HepG2 (cell line): ENCODE measurements at regions not wholly inside any gene's neighbourhood (a gene's known extent, or its start where the extent isn't known, plus 50 kb on each side); places are given as distances from the start of the nearest gene placed in this dataset.
"Not testable (repeated sequence)": the region's sequence is repeated elsewhere in the genome, so short reads cannot be mapped to it uniquely, and the experiment has no call there.

ENCODE experiments used
- ATAC-seq: fragments of 200-7000 bp; cut with Tn5 transposase; 3 replicates; pipeline ENCODE4 v1.9.1; 2020; ENCODE audit warnings: mild to moderate bottlenecking, moderate library complexity
- BruUV-seq: library from RNA; stranded (reverse); fragments of 400-500 nt; replicated peaks from 2 replicates; lab custom pipeline; 2021; lab: Mats Ljungman, UMichigan
- CTCF ChIA-PET: fragments of 300-600 bp; formaldehyde crosslinking; extraction: SDS; loops from one replicate; lab custom pipeline; 2021; ENCODE audit warnings: low total read pairs, inconsistent platforms, low intra/inter-chr PET ratio; lab: Yijun Ruan, JAX
- POLR2A ChIA-PET: fragments of 350-600 bp; sonication (Branson Sonifier 250); formaldehyde crosslinking; loops from one replicate; lab custom pipeline; 2020; ENCODE audit warnings: antibody characterized with exemption, inconsistent platforms; lab: Yijun Ruan, JAX
- DNase-seq: peaks from one replicate; pipeline ENCODE4 v3.0.0-alpha.2; 2015; ENCODE audit warnings: low spot score
- FAIRE-seq: peaks from 3 replicates; lab custom pipeline; 2011; peaks lifted over from hg19 to GRCh38; lab: Jason Lieb, UNC
- H2AFZ ChIP-seq: one replicate; pipeline ENCODE4 v1.6.1; 2011; ENCODE audit warnings: low read length, inconsistent platforms
- H3K27ac ChIP-seq: fragments of 300-600 bp; 3 replicates; pipeline ENCODE4 v1.8.0; 2011; ENCODE audit warnings: mixed run types, mild to moderate bottlenecking, mixed read lengths, low read length, inconsistent platforms; ENCODE audit not compliant: insufficient read depth; ENCODE audit errors: extremely low read length
- H3K27me3 ChIP-seq, 2 experiments: fragments of 200-600 bp in 1 of 2; 2 replicates in 1 of 2; 3 replicates in 1 of 2; pipeline versions ENCODE4 v1.6.0 to v1.8.0; 2011; ENCODE audit warnings: low read length in 2 of 2, mild to moderate bottlenecking in 2 of 2, moderate library complexity in 2 of 2, inconsistent platforms in 1 of 2; ENCODE audit not compliant: insufficient read depth in 2 of 2, control insufficient read depth in 1 of 2
- H3K36me3 ChIP-seq, 2 experiments: fragments of 200-600 bp in 1 of 2; replicated peaks in 1 of 2; 2 replicates in 1 of 2; 3 replicates in 1 of 2; pipeline versions ENCODE4 v1.5.1 to v1.8.0; 2011; ENCODE audit warnings: low read length in 2 of 2, inconsistent platforms in 1 of 2; ENCODE audit not compliant: insufficient read depth in 2 of 2, control insufficient read depth in 1 of 2
- H3K4me1 ChIP-seq: 2 replicates; pipeline ENCODE4 v1.5.1; 2012; ENCODE audit warnings: low read length, inconsistent platforms; ENCODE audit not compliant: insufficient read depth
- H3K4me2 ChIP-seq: 2 replicates; pipeline ENCODE4 v1.6.0; 2011; ENCODE audit warnings: low read depth, low read length, inconsistent platforms
- H3K4me3 ChIP-seq, 3 experiments: fragments of 200-600 bp in 1 of 3; sonication (generic), shearing (Covaris generic) in 1 of 3; replicated peaks in 1 of 3; 2 replicates each; pipeline ENCODE4 v1.5.1; 2011 to 2016; ENCODE audit warnings: low read length in 3 of 3, inconsistent platforms in 2 of 3, low read depth in 2 of 3, mild to moderate bottlenecking in 2 of 3, control low read depth in 1 of 3, mixed read lengths in 1 of 3; ENCODE audit not compliant: insufficient read depth in 1 of 3
- H3K79me2 ChIP-seq: one replicate; pipeline ENCODE4 v1.6.1; 2011; ENCODE audit warnings: low read length, inconsistent platforms; ENCODE audit not compliant: insufficient read depth
- H3K9ac ChIP-seq: 2 replicates; pipeline ENCODE4 v1.6.0; 2011; ENCODE audit warnings: mild to moderate bottlenecking, low read depth, low read length, inconsistent platforms; ENCODE audit not compliant: insufficient read depth
- H3K9me3 ChIP-seq: 2 replicates; pipeline ENCODE4 v1.5.1; 2012; ENCODE audit warnings: mild to moderate bottlenecking, low read length
- H4K20me1 ChIP-seq: 2 replicates; pipeline ENCODE4 v1.6.0; 2011; ENCODE audit warnings: inconsistent platforms, mild to moderate bottlenecking, low read length, moderate library complexity; ENCODE audit not compliant: insufficient read depth
- MAFF ChIP-seq: IDR thresholded peaks from 2 replicates; pipeline ENCODE4 v1.6.1; 2011; ENCODE audit warnings: low read depth, low read length, improper control_type of control experiment
- MAFK ChIP-seq, 2 experiments: IDR thresholded peaks in 1 of 2; conservative IDR thresholded peaks in 1 of 2; 2 replicates each; pipeline ENCODE4 v1.6.1; 2011; ENCODE audit warnings: improper control_type of control experiment in 2 of 2, low read length in 2 of 2
- PRPF4 ChIP-seq: fragments of 200-400 bp; formaldehyde crosslinking; IDR thresholded peaks from 2 replicates; pipeline ENCODE4 v1.6.1; 2016; ENCODE audit warnings: low read length, low read depth; ENCODE audit not compliant: poor library complexity, severe bottlenecking
- WGBS: methylation state at CpG from one replicate; pipeline ENCODE4 v1.1.6; 2017; ENCODE audit warnings: low lambda C conversion rate; 5-methylcytosine and 5-hydroxymethylcytosine counted together
- in situ Hi-C: cut with HindIII; loops from 2 replicates; pipeline ENCODE4 v1.10.0; 2017; ENCODE audit warnings: low pct_unique_long_range_greater_than_20kb; ENCODE audit not compliant: extremely low pct_ligation_motif_present
- intact Hi-C: fragments of 100-400 bp; cut with micrococcal nuclease; formaldehyde crosslinking; loops from one replicate; pipeline ENCODE4 v1.10.0; 2022; ENCODE audit not compliant: unreplicated experiment

GRCh38 chr13:24563087-24563486, 50.5 kb upstream of the PARP4 start:
- H3K9ac ChIP-seq, result no peak overlapping the region
- no peak for DNase-seq
- no peaks in the 10 kb centered on the region for H3K4me1 ChIP-seq
- ATAC-seq, result no peak
- no peak overlapping the region for H3K4me2 ChIP-seq
- POLR2A ChIA-PET, result no interaction called here
- in situ Hi-C loops (no loop called here), intact Hi-C loops (no loop called here)
- no peaks in the 10 kb centered on the region for H3K79me2 ChIP-seq
- peaks cover 0 to 6% of the 10 kb centered on the region in 2 experiments; a peak in 1 of 5 replicates for H3K27me3 ChIP-seq
- BruUV-seq, result no TSS peak
- TF ChIP-seq MAFF (peak; percentile 84), PRPF4 (no peak), MAFK (conservative IDR thresholded peaks at IDR 0.05 in 1 of 2, IDR thresholded peaks at IDR 0.05 in 1 of 2; ENCODE audit: low read length in 2 of 2) (peak; percentile 68 to 92)
- WGBS, result 0% methylated on average over 2 of the region's 2 CpGs
- H3K36me3 ChIP-seq, result no peaks in the 10 kb centered on the region
- H3K27ac ChIP-seq, result no peak overlapping the region
- H4K20me1 ChIP-seq, result no peaks in the 10 kb centered on the region
- H3K9me3 ChIP-seq, result no peaks in the 10 kb centered on the region
- no peak for FAIRE-seq
- CTCF ChIA-PET, result no interaction called here
- no peak overlapping the region for H3K4me3 ChIP-seq
- H2AFZ ChIP-seq, result no peak overlapping the region

- DNase-seq, H3K27me3 ChIP-seq, H3K9ac ChIP-seq, ATAC-seq, H3K4me3 ChIP-seq, H3K9me3 ChIP-seq, H4K20me1 ChIP-seq, CTCF ChIA-PET, H3K27ac ChIP-seq, BruUV-seq, POLR2A ChIA-PET, H3K4me1 ChIP-seq, H3K36me3 ChIP-seq, in situ Hi-C loops, H2AFZ ChIP-seq, intact Hi-C loops, H3K79me2 ChIP-seq, H3K4me2 ChIP-seq: not testable (repeated sequence)
- WGBS, result 37% methylated on average over 1 of the region's 1 CpG
- peak; percentile 21 for FAIRE-seq
These were observed 51.4 kb upstream of the PARP4 start for GRCh38 chr13:24563971-24564370.
